NCI-H2227 treated with DMSO at 0.1 percent for 48 hours (cell line): ENCODE measurements at regions not wholly inside any gene's neighbourhood (a gene's known extent, or its start where the extent isn't known, plus 50 kb on each side); places are given as distances from the start of the nearest gene placed in this dataset.

Source experiments
- DNase-seq: peaks from one replicate; lab custom pipeline; 2025; lab: John Stamatoyannopoulos, UW

DNA sequence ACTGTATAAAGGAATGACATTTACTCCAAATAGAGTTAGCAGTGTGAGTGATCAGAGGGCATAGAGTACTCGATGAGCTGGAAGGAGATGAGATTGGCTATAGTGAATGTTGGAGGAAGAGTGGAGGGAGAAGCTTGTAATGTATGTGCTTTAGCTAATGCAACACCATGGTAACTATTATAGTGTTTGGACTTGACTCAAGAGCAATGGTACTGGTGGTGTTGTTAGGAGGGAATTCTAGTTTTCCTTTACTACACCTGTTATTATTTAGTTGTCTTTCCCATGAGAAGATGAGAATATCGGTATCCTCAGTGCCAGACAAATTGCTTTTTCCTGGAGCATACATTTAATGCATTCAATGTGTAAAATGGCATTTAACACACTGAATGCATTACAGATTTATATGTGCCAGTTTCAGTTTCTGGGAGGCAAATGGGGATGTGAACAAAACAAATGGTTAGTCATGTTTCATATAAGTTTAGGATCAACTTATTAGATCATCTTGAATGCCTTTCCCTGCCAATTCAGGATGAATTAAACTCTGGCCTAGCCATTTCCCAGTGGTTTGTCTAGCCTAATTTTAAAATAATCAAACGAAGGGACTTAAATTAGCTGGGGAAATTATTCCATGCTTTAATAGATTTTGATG, 291.1 kb upstream of the ADAMTS5 start:
- DNase-seq: no peak

DNA sequence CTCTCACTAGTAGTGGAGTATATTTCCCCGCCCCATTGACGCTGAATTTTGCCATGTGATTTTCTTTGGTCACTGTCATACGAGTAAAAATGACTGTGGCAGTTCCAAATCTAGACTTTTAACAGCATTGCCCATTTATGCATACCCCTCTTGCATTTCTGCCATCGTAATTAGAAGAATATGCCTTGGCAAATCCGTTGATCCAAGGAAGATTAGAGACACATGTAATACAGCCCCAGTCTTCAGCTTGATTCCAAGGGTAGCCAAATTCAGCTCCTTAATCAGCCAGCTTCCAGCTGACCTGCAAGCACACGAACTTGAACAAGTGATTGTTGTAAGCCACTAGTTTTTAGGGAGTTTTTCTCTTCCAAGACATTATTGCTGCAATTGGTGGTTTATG, 290.3 kb upstream of the ADAMTS5 start:
- no peak for DNase-seq

DNA sequence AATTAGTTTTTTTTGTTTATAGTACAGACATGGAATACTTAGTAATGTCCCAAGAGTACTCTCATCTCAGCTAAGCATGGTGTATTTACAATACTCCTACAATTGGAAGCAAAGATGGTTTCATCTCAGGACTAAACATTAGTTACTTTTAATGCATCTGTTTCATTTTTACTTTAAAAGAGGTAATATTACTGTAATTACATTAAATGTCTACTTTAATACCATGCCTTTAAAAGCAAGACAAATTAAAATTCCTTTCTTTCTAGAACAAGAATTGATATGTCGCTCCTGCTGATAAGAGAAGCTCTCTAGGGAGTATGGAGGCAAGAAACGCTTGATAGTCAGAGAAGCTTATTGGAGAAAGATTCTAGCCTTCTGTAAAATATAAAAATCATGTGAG, 284.9 kb upstream of the ADAMTS5 start:
- DNase-seq: no peak

DNA sequence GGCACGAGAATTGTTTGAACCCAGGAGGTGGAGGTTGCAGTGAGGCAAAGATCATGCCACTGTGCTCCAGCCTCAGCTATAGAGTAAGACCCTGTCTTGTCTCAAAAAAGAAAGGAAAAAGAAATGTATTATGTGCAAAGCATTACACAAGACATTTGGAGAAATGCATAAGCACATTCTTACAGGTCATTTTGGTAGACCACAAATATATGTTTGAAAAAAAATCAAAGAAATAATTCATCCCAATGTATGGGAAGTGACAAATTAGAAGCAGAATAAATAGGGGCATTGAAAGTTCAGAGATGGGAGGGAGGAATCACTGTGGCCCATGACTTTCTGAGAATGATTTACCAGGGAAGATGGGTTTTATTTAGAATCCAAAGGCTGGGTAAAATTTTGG, 283.5 kb upstream of the ADAMTS5 start:
- no peak for DNase-seq

DNA sequence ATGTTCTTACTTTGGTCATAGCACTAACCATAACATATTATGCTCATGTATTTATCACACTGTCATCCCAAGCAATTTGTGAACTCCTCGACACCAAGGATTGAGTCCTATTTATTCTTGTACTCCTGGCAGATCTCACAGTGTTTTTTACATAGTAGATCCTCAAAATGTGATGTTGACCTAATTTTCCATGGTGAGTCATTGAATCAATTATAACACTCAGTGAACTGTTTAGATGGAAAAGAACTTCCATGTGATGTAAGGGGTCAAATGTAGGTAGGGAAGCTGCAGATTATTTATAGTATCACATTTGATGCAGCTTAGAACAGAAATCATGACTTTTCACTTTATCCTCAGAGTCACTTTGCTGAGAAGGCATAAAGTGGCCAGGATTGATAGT, 281.9 kb upstream of the ADAMTS5 start:
- no peak for DNase-seq

DNA sequence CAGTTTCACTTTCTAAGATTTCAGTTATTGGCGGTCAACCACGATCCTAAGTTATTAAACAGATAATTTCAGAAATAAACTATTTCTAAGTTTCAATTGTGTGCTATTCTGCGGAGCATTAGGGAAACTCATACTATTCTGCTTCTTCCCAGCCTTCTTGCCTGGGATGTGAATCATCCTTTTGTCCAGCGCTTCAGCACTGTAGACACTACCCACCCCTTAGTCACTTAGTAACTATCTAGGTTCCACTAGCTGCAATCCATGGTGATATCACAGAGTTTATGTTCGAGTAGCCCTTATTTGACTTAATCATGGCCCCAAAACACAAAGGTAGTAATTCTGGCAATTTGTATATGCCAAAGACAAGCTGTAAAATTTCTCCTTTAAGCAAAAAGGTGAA, 279.9 kb upstream of the ADAMTS5 start:
- no peak for DNase-seq

DNA sequence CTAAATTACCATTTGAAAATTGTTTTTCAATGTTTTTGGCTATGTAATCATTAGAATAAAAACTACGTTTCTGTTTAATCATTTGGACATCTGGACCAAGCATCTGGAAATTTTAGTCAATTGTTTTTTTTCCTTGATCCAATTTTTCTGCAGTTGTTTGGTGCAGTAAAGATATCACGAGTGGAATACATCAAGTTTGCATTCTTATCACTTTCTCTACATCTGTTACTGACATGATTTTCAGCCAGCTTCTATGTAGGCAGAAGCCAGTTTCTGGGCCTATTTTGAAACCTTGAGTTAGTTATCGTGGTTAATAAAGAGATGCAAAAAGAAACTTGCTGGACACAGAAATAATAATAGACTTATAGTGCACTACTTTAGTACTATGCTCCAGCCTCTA, 277.9 kb upstream of the ADAMTS5 start:
- DNase-seq: no peak

DNA sequence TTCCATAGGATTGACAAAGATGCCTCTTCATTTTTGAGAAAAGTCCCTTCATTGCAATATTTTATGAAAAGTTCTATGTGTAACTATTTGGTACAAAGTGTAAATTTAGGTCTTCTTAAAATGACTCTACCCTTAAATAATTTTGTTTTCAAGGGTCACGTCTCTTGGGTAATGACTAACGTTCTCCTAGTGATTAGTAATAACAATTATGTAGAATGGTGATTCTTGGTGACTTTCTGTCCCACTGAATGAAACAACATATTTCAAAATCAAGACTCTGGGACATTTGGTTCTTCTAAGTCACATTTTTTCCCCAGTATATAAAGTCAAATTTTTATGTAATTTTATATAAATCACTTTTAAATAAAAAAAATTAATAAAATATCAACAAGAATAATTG, 277.5 kb upstream of the ADAMTS5 start:
- DNase-seq: no peak

DNA sequence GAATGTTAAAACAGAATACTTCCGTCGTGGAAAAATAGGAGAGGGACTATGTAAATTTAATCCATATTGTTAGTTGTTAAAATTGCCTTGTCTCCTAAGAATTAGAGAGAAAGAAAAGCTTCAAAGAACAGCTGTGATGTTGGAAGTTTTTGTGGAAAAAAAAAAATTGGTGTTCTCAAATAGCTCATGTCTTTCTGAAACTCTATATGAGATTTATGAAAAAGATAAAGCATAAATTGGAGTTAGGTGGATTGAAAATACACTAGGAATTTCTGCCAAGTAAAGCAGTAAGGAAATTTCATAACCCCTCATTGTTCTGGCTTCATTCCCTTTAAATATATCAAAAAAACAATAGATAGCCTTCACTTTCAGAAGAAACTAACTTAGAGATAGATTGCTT, 274.0 kb upstream of the ADAMTS5 start:
- DNase-seq: no peak

DNA sequence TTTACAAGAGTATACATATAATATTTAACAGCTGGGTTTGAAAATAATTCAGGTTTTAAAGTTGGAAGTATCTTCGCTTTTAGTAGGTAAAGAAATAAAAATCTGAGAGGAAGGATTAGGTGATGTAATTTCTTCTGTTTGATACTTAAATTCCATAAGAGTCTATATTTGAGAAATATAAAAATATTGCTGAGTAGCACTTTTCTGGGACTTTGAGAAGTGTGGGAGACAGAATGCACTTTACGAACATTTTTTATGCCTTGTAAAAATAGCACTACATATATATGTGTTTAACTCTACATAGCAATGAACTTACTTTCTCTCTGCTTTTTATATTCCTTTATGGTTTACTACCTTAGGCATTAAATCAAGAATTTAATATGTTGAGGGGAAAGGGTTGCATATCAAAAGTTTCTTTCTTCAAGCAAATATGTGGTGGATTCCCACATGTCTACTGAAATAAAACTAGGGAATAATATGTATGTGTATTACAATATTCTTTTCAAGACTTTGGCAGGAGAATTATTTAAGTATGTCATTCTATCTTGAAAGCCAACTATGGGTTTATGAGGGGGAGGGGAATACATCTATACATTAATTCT, 266.7 kb upstream of the ADAMTS5 start:
- no peak for DNase-seq

DNA sequence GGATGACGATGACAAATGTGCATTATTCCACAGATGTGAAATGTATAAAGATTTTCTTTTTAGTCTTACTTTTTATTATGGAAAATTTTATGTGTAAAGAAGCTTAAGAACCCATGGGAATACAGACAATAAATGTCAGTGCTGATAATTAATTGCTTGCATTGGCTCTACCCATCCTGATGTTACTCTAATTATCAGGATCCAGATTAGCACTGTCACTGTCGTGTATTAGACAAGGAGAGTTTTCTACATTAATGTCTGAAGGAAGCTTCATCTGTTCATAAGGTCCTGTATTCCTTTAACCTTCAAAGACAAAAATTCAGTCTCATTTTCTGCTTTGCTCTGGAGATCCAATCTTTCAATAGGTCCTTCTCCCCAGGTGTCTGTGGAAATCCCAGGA, 259.1 kb upstream of the ADAMTS5 start:
- no peak for DNase-seq

DNA sequence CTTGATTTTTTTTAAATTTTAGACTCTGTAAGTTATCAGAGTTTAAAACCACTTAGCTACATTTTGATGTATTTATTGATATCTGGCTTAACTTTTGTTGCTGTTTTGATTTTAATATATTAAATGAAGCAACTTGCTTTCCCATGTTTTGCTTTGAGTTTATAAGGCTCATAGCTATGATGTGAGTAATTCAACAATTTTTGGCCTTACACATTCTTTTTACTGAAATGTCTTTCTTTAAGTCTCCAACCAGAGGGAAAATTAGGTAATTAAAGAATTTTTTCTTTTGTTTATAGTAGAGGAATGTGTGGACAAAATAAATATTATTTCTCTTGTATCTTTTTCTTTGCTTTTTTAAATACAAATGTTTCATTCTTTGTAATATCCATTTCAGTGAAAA, 258.3 kb upstream of the ADAMTS5 start:
- no peak for DNase-seq

DNA sequence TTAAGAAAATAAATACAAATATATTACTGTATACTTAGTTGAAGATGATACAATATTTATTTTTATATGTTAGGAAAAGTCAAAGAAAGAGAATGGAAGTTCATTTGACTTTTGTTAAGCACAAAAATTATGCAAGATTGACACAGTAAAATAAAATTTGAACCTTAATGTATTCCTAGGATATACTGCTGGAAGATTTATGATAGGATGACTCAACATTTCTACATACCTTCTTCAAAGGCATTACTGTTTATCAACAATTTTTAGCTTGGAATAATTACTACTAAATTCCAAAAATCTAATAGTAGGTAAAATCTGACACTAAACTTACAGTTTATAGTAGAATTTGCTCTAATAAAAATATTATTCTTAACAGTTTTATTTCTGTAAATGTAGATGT, 257.3 kb upstream of the ADAMTS5 start:
- DNase-seq: no peak

DNA sequence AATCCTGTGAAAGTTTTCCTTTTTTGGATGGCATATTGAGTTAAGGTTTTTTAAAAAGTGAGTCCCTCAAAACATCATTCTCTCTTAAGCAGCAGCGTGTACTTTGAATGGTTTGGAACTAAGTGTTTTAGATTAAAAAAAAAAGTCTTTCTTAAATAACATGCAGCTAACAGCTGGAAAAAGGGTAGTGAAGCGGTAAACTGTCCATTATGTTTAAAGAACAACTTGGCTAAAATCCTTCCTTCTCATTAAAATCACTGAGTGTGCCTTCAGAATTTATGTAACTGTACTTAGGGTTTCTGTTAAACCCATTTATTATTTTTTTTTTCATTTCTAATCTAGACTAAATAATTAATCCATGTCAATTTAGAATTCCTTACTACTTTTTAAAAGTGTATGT, 254.2 kb upstream of the ADAMTS5 start:
- DNase-seq: no peak

DNA sequence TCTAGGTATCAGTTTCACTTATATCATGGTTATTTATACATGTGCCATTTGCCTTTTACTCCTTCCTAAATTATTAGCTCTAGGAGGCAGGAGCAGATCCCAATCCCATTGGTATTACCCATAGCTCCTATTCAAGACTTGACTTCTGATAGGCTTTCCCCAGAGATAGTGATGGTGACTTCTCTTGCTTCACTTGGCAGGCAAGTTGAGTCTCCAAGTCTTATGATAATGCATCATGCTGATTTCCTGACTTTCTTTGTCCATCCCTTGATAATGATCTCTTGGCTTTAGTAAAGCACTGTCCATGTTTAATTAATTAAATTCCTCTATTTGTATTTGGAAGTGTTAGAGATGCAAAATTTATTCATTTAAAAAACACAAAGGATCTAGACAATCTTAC, 253.5 kb upstream of the ADAMTS5 start:
- DNase-seq: no peak

DNA sequence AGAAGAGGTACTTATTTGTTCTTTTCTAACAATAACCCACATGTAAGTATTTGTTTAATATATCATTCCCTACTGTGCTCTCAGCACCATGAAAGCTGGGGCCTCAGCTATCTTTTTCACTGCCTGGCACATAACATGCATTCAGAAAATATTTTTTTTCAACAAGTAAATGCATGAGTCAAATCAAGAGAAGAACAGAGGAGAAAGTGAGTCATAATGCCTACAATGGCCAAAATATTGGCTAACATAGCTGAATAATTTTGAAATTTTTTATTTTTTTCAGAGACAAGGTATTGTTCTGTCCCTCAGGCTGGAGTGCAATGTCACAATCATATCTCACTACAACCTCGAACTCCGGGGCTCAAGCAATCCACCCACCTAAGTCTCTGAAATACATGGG, 252.2 kb upstream of the ADAMTS5 start:
- no peak for DNase-seq

DNA sequence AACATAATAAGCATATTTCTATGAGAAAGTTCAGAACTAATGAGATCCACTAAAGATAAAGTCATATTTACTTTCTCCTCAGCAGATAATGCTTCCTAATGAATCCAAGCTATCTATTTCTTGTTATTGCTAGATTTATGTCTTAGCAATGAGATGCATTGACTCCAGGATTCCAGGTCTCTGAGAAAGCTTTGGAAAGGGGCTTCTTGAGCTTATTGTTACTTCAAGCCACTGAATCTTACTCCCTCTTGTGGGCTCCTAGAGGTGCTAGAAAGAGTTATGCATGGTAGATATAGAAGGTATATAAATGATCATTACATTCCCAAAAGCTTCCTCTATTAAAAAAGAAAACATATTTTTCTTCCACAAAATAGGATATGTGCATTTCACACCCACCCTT, 246.4 kb upstream of the ADAMTS5 start:
- DNase-seq: no peak

DNA sequence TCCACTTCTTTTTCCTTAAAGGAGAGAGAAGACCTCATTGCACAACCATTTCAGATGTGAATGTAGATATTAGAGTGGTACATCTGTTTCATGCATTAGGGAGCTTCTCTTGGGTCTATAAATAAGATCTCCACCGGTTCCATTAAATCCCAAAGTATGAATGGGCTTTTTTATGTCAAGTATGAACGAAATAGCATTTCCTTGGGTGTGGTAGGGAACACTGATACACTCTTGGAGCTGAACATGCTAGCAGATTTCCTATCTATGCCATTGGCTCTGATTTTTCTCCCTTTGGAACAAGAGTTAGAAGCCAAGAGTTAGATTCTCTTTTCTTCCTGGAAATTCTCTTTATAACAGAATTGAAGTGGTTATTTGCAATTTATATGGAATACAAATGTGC, 245.6 kb upstream of the ADAMTS5 start:
- DNase-seq: no peak

DNA sequence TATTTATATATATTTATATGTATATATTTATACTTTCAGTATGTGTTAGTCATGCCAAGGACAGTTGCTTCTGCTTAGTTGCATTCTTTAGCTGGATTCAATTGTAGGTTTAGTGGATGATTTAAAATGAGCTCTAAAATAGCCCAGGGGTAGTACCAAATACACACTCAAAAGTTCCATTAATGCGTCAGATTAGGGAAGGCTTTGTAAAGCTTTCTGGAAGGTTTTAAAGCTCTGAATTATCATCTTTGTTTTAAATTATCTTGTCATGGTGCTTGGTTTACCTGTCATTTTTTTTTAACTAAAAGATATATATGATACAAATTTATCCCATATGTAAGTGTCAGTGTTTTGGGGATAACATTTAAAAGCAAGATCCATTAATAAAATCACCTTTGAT, 242.7 kb upstream of the ADAMTS5 start:
- no peak for DNase-seq

DNA sequence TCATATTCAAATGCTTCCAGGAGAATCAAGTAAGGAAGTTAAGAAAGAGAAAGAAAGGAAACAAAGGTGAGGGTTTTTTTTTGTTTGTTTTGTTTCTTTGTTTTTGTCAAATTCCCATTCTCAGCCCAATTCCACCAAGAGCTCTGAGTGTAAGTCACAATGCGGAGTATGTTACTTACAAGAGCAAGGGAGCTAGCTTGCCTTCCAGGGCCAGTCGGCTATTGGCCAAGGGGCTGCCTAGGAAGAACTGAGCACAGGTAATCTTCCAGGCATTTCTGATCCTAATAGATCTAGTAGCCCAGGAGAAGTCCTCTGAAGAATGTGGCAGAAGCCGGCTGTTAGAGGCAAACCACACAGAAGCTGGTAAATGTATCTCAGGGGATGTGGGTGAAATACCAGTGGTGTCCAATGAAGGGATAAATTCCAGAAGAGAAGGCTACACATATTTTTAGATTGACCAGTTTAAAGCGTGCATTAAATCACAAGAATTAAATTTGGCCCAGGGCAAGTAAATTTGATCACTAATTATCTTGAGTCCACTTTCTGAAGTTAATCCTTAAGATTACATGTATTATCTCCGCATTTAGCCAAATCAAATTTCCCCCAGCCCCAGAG, 239.6 kb upstream of the ADAMTS5 start:
- no peak for DNase-seq

DNA sequence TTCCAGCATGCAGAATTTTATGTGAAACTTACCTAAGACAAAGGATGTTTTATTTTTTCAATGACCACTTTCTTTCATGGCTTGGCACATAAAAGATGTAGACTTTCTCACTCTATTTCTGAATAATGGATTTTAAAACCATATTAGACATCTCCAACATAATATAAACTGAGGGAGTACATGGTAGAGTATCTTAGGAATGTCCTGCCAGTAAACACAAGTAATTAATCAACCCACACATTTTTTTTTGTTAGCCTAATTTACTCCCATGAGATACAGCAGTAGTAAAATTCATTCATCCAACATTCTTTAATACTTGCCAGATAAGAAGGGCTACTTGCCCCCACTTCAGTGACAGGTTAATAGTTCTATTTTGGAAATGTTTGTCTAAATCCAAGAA, 235.4 kb upstream of the ADAMTS5 start:
- no peak for DNase-seq

DNA sequence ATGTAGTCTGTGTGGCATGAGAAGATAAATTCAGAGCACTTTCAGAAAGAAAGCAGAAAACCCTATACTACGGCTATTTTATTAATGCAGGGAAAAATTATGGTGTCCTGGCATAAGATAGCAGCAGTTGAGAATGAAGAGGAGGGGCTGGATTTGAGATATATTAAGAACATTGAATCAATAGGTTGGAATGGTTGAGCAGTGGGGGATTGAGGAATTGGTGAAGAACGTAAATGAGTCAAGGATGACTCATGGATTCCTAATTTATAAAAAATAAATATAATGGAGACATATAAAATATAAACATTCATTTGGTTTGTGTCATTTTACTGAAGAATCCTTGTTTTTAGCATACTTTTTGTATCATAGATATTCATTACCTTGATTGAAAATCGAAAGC, 234.3 kb upstream of the ADAMTS5 start:
- DNase-seq: no peak

DNA sequence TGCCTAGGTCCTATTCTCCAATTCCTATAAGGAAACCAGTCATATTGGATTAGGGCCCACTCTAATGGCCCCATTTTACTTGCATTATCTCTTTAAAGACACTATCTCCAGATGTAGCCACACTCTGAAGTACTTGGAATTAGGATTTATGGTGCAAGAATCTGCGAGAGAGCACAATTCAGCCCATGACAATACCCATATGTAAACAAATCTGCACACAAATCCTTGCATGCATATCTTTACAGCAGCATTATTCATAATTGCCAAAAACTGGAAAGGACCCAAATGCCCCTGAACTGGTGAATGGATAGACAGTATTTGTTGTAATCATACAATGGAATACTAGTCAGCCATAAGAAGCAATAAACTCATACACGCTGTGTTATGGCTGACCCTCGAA, 229.8 kb upstream of the ADAMTS5 start:
- DNase-seq: no peak
